ENCODE measurements at regions not wholly inside any gene's neighbourhood (a gene's known extent, or its start where the extent isn't known, plus 50 kb on each side); places are given as distances from the start of the nearest gene placed in this dataset.
"Not testable (repeated sequence)": the region's sequence is repeated elsewhere in the genome, so short reads cannot be mapped to it uniquely, and the experiment has no call there.

DNA sequence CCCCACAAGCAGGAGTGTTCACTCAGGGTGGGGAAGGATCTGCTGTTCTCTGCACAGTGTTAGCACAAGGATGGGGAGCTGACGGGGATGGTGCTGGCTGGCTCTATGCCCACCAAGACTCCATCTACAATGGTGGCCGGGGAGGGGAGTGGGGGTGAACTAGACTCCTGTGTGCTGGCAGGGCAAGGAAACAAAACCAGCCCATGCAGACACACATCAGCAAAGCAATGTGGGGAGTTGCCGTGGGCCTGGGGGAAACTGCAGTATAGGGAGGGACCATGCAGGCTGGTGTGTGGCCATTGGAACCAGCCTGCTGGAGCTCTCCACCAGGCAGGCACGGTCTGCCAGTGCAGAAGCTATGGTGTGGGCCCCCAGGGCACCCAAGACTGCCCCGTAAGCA is 195.1 kb downstream of the PWWP3B start:
- no peak for ATAC-seq

DNA sequence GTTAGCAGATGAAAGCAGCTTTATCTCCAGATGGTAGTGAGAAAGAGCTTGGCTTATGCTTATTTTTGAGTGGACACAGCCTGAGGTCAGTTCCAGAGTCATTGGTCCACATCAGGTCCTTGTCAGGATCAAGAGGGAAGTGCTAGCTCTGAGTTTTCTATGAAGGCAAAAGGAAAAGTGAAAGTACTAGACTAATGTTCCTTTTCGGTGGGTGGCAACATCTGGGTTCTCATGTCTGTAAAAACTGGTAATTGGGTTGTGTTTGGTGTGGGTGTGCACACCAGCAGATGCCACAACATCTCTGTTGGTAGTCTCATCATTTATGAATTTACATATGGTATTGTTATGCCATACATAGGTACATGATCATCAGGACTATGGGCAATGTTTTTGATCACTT is 210.5 kb downstream of the PWWP3B start:
- ATAC-seq: no peak

DNA sequence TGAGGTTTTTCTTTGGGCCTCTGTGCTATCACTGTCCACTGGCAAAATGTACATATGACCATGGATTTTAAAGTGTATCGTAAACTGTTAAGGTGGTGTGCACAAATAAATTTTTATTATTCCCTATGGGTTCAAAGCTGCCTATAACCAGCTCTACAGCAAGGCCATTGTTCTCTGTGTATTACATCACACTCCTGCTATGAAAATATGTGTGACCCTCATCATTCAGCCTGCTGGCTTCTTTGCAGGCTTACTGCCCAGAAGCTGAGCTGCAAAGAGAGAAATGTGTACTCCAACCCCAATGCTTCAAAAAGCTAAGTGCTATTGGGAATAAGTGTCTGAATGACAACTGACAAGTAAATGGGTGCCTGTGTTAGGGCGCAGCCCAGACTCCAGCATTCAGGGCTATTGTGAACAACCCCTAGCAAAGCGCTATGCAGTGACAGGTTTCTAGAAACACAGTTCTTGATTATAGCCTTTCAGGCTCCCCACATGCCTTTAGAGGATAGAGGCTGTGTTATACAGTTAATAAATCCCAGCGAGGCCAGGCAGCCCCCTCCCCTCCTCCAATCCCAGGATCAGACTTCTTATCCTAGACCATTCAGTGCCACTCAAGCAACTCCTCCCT is 220.4 kb upstream of the RADX start:
- ATAC-seq: no peak

DNA sequence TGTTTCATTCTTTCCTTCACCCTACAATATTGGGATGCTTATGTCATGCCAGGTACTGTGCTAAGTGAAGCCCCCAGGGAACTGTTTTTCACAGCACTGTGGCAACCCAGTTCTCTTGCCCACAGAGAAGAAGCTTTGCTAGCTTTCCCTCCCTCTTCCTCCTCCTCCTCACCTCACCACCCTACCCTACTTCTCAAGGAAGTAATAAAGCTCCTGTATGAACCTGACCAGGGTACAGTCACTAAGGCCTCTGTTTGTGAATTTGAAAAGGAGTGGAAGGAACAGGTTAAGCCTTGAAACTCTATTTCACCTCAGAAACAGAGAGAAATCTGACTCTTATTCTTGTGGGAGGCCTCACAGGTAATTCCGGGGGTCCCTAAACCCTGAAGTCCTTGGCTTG is 219.4 kb upstream of the RADX start:
- no peak for ATAC-seq

DNA sequence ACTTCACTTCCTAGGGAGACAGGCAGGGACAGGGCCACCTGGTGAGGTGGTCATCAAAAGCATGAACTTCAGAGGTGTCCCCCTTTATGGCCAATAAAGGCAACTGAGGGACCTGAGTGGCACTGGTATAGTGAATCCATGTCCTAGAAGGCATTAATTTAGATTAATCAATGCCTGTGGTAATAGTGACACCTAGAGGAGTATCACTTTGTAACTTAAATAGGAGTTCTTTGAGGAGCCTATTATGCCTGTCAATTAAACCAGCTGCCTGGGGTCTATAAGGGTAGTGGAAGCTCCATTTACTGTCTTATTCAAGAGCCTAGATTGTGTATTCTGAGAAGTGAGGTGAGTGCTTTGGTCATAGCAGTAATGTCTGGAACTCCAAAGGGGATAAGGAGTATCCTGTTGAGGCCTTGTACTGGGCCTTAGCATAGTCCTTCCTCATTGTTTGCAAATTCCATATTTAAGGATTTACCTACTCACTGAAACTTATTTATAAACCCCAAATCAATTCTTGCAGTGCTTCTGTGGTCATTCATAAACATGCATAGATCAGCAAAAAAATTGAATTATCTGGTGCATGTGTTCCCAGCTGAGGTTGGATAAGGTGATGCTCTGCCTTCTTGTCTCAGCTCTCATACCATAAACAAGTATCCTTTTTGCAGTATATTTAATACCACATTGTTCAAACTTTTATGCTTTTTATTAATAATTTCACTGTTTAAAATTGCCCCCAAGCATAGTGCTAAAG is 213.8 kb upstream of the RADX start:
- ATAC-seq: no peak

DNA sequence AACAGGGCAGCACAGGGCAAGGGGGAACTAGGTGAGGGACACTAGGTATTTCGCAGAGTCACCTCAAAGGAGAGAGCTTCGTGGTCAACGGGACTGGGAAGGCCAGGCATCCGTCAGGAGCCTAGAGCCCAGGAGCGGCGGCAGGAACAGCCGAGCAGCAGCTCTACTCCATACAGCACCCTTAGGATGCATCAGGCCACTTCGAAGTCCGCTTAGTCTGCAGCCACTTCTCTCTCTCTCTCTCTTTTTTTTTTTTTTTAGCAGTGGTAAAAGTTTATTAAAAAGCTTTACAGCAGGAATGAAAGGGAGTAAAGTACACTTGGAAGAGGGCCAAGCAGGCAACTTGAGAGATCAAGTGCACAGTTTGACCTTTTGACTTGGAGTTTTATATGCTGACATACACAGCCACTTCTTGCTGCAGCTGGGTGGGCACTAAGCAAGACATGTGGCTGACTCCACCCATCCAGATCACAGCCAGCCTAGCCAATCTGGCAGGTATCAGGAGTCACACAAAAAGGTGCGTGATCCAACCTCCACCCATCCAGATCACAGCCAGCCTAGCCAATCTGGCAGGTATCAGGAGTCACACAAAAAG is 209.7 kb upstream of the RADX start:
- no peak for ATAC-seq

DNA sequence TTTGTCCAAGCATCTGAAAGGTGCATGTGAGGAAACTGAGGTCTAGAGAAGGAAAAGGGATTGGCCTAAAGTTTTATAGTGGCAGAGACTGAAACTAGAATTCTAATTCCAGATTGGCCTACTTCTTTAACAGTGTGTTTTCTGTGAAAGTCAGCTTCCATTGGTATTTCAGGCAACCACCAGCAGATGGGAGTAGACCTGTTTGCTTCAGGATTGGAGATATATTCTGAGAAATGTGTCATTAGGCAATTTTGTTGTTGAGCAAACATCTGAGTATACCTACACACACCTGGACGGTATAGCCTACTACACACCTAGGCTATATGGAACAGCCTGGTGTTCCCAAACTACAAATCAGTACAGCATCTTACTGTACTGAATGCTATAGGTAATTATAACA is 207.3 kb upstream of the RADX start:
- ATAC-seq: peak; percentile 28

DNA sequence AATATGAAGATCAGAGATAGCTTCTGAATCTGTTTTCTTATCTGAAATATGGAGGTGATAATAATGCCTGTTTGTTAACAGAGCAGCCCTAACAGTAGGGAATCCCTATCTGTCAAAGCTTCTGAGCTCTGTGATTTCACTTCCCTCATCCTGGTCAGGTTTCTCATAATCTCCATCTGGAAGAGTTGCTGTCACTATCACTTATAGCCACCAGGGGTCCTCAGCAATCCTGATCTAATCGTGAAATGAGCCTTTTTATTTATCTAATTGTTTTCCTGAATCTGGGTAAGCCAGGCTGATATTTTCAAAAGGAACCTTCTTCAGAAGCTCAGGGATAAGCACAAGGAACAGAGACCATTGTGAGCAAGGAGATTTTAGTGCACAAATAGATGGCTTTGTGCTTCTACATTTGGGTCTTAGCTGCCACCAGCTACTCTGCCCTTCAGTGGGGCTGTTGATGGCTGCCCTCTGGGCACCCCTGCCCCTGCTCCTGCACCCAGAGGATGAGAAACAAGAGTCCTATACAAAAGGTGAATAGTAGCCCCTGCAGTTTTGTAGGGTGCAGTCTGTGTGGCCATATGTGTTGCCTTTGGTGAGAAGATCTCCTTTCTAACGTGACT is 196.4 kb upstream of the RADX start:
- ATAC-seq: no peak

DNA sequence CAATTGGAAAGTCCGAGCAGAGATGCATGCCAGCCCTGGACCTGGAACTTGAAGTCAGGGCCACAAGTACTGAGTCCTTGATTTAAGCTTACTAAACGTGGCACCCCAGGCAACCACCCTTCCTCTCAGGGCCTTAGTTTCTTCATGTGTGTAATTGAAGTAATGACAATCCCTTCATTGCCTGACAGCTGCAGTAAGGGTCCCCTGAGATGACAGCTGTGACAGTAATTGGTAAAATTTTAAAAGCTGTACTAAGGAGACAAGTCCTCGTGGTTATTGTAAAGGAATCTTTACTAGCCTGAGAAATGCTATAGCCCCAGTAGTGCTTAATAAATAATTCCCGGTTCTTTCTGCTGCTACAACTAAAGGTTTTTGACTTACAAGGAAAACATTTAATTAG is 175.1 kb upstream of the RADX start:
- no peak for ATAC-seq

DNA sequence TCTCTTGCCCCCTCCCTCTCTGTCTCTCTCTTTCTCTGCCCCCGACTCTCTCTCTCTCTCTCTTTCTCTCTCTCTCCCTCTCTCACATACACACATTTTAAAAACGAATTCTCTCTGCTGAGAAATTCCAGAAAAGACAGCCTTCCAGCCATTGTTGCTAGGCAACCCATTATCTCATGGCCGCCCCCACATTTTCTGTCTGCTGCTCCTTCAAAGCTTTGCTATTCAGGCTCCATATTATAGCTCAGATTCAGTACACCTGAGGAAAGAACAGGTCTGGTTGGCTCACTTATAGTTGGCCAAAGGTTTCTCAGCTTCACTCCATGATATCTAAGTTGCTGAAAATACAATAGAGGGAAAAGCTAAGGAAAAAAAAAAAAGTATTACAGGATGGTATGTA is 174.4 kb upstream of the RADX start:
- no peak for ATAC-seq

DNA sequence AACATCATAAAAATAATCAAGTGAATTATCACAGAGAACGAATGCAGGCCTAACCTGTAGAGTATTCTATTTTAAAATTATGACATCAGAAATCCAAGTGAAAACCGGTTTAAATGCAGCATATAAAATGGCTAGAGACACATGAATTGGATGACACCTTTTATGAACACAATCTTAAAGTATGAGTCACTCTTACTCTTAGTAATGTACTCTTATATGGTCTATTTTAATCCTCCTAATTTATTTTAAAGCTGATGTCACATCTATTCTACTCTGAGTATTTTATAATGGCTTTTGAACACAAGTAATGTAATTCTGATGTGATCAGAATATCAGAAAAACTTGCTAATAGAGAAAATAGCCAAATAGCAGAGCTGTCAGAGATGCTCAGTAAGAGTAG is 161.4 kb upstream of the RADX start:
- ATAC-seq: peak; percentile 55

DNA sequence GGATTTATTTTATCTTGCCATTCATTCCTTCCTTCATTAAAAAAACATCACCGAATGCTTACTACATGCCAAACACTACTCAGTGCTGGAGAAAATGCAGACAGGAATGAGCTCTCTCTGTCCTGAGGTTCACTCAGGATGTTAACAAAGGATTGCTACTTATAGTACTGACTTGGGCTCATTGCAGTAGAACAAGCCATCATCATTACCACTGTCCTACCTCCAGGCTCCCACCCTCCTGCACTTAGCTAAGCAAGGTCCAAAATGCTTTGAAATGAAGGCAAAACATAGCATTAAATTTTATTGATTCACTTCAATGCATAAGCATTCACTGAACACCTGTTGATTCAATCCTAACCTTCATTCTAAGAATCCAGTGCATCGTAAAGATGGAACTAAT is 159.8 kb upstream of the RADX start:
- ATAC-seq: no peak

DNA sequence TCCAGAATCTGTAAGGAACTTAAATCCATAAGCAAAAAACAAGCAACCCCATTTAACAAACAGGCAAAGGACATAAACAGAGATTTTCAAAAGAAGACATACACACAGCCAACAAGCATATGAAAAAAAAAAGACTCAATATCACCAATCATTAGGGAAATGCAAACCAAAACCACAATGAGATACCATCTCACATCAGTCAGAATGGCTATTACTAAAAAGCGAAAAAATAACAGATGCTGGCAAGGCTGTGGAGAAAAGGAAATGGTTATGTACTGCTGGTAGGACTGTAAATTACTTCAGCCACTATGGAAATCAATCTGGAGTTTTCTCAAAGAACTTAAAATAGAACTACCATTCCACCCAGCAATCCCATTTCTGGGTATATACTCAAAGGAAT is 156.8 kb upstream of the RADX start:
- ATAC-seq: no peak

DNA sequence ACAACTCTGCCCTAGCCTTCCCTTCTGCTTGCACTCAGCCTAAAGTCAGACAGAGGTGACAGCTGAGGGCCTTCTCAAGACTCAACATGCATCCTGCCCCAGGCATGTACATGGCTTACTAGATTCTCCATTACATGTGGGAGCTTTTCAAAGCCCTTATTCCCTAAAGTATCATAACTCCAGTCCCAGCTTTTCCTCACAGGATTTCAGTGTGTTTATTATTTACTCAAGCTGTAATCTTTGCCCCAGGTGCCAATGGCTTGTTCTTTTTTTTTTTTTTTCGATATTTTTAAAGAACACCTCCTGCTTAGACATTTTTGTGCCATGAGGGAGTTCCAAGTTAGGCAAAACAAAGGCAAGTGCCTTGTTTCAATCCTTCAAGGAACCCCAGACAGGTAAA is 154.0 kb upstream of the RADX start:
- no peak for ATAC-seq

DNA sequence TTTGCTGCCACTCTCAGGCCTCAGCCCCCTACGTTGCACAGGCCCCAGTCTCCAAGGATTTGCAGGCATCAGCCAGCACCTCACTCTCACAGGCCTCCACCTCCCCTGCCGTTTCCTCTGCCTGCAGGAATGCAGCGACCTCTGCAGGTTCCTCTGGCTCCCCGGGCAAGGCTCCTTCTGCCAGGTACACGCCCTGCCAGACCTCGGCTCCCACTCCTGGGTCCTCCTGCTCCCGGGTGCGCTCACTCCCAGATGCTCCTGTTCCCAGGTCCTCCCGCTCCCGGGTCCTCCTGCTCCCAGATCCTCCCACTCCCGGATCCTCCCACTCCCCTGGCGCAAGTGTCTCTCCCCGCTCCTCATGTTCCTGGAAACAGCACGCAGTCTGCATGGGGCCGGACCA is 144.4 kb upstream of the RADX start:
- no peak for ATAC-seq

DNA sequence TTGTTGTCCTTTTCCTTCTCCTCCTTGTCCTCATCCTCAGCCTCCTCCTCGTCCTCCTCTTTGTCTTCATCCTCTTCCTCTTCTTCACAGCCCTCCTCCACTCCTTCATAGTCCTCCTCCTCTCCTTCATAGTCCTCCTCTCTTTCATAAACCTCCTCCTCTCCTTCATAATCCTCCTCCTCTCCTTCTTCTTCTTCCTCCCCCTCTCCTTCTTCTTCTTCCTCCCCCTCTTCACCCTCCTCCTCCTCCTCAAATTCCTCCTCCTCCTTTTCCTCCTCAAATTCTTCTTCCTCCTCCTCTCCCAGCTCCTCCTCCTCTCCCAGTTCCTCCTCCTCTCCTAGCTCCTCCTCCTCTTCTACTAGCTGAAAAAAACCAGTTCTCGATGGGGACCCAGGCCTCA is 143.8 kb upstream of the RADX start:
- no peak for ATAC-seq

DNA sequence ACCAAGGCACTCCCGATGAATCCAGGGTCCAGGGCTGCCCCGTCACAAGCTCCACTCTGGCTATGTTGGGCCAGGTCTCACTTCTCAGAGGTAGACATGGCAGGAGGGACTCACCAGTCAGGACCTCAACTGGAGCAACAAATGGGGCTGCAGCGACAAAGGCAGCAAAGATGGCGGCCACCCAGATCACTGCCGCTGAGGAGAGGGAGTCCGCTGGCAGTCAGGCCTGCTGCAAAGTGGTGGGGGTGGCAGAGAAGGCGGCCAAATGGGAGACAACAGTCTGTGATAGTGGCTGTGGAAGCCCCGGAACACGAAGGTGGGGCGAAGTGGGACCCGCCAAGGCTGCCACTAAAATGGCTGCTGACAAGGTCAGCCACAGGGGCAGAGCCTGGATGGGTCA is 143.3 kb upstream of the RADX start:
- ATAC-seq: no peak

DNA sequence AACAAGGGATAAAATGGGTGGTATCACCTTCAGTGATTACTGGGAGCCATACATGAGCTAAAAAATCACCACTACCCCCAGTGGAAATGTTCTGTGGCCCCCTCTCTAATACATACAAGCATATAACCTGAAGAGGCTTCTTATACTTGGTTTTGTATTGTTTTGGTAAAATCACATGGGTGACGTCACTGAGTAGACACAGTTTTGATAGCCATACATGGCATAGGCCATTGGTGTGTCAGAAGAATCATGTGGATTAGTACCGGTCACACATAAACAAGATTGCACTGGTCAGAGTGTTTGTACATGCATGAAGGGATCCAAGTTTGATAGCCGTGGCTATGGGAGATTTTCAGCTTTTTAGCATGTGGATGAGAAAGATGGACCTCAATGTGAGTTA is 131.9 kb upstream of the RADX start:
- no peak for ATAC-seq

DNA sequence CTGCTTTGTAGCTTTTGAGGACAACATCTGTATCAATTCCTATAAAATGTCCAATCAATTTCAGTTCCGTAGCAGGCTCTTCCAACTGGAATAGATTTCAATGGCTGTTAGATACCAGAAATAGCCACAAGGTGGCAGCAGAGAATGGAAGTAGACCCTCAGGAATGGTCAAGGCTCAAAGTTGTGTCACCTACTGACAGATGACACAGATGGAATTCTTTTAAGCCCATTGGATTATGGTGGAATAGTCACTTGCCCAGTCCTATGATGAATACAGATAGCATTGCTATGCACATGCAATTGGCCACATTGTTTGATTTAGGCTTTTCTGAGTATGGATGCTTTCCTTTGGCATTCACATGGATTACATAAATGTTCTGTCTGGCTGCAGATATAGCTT is 130.4 kb upstream of the RADX start:
- peak; percentile 74 for ATAC-seq

DNA sequence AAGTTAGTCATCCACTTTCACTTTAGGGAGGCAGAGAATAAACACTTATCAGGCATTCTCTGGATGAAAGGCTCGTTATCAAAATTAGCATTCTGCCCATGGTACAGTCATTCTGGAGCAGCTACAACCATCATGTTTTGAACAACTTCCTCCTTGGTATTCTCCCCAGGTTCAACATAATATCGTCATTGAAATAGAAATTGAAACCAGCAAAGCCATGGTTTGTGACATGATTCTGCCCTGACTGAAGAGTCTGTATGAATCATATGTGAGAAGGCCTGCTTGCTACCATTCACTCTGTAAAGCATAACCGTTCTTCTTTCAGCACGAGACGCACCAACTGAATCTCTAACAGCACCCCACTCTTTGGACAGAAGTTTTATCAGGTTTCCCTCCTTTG is 127.5 kb upstream of the RADX start:
- ATAC-seq: no peak

DNA sequence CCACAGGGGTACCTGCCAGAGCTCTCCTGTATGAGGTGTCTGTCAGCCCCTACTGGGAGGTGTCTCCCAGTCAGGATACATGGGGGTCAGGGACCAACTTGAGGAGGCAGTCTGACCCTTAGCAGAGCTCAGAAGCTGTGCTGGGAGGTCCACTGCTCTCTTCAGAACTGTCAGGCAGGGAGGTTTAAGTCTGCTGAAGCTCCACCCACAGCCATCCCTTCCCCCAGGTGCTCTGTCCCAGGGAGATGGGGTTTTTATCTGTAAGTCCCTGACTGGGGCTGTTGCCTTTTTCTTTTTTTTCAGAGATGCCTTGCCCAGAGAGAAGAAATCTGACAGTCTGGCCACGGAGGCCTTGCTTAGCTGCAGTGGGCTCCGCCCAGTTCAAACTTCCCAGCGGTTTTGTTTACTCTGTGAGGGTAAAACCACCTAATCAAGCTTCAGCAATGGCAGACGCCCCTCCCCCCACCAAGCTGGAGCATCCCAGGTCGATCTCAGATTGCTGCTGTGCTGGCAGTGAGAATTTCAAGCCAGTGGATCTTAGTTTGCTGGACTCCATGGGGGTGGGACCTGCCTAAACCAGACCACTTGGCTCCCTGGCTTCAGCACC is 118.5 kb upstream of the RADX start:
- not testable (repeated sequence) for ATAC-seq

DNA sequence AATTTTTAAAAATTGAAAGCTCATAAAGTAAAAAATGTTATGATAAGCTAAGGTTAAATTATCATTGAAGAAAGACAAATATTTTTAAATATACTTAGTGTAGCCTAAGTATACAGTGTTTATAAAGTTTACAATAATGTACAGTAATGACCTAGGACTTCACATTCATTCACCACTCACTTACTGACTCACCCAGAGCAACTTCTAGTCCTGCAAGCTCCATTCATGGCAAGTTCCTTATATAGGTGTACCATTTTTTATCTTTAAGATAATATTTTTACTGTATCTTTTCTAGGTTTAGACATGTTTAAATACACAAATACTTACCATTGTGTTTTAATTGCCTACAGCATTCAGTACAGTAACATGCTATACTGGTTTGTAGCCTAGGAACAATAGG is 112.3 kb upstream of the RADX start:
- ATAC-seq: no peak

DNA sequence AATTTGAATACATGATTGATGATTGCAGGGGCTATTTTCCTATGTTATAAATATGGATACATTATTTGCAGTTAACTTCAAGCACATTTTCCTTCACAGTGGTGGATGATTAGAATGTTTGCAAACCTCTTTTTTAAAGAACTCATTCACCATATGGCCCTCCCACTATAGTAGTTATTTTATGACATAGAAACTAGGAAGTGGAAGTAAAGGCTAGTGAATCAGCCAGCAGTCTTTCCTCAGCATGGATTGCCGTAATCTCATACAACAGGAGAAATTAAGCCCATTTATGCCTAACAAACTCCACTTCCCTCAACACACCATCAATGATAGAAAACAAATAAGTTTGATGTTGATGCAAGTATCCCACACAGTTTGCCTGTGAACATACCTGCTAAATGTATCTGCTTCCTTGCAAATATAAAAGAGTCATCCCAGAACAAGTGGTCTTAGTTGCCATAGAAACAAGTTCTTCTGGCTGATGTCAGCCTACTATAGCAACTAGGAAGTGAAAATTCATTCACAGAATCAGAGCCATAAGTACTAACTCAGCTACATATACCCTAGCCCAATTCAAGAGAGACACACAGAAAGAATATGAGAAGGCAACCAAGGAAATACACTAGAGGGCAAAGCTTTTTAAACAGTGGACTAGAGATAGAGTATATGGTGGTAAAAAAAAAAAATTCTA is 100.9 kb upstream of the RADX start:
- ATAC-seq: no peak
